ENCODE measurements at regions not wholly inside any gene's neighbourhood (a gene's known extent, or its start where the extent isn't known, plus 50 kb on each side); places are given as distances from the start of the nearest gene placed in this dataset.

GRCh38 chr12:93261505-93262094 lies 116.1 kb upstream of the NUDT4 start:
- ChIA-PET POLR2A (no interaction called here), RAD21 (ENCODE audit: low non-redundant PET in 1 of 2, low total read pairs in 2 of 2, uncharacterized antibody in 2 of 2, unreplicated experiment in 2 of 2) (no interaction called here), CTCF (no interaction called here)
- H3K4me3 ChIP-seq (replicated peaks in 1 of 2; ENCODE audit: low read depth in 1 of 2, low read length in 2 of 2), result no peak overlapping the region
- H3K27ac ChIP-seq (ENCODE audit: low read depth, low read length), result no peak overlapping the region
- intact Hi-C loops (cut with micrococcal nuclease), result no loop called here
- H3K9me2 ChIP-seq (ENCODE audit: insufficient read depth), result no peaks in the 10 kb centered on the region
- no peaks in the 10 kb centered on the region for H3K36me3 ChIP-seq (ENCODE audit: control insufficient read depth in 1 of 2, insufficient read depth in 2 of 2, low read length in 2 of 2)
- H2AFZ ChIP-seq (ENCODE audit: low read depth, low read length, poor library complexity, severe bottlenecking), result no peak overlapping the region
- no TSS peak for BruUV-seq (replicated peaks)
- no peak for TF ChIP-seq ZNF274 (IDR thresholded peaks at IDR 0.05; ENCODE audit: low read depth, low read length)
- no peak for TF ChIP-seq ZFX (IDR thresholded peaks at IDR 0.05)
- TF ChIP-seq EGR1 (IDR thresholded peaks at IDR 0.05; ENCODE audit: low read depth), result no peak
- TF ChIP-seq FOSL1 (IDR thresholded peaks at IDR 0.05; ENCODE audit: low read depth), result no peak
- TF ChIP-seq ZBTB33 (IDR thresholded peaks at IDR 0.05; ENCODE audit: extremely low read depth, insufficient replicate concordance, low read length), result no peak
- TF ChIP-seq CTCF (IDR thresholded peaks at IDR 0.05 in 2 of 3, conservative IDR thresholded peaks at IDR 0.05 in 1 of 3; ENCODE audit: borderline replicate concordance in 1 of 3, insufficient read depth in 1 of 3, low read depth in 2 of 3, low read length in 2 of 3), result no peak
- no peak for TF ChIP-seq CEBPB (IDR thresholded peaks at IDR 0.05; ENCODE audit: low read depth)
- no peak for TF ChIP-seq POLR2A (IDR thresholded peaks at IDR 0.05; ENCODE audit: borderline replicate concordance, extremely low read depth, insufficient read depth, insufficient read length)
- TF ChIP-seq YY1 (IDR thresholded peaks at IDR 0.05; ENCODE audit: extremely low read depth, insufficient replicate concordance, low read depth, low read length), result no peak
- TF ChIP-seq SRF (IDR thresholded peaks at IDR 0.05; ENCODE audit: low read depth), result no peak
- TF ChIP-seq RAD21 (IDR thresholded peaks at IDR 0.05; ENCODE audit: low read depth), result no peak
- TF ChIP-seq TCF7L2 (IDR thresholded peaks at IDR 0.05; ENCODE audit: borderline replicate concordance, extremely low read depth, insufficient read depth, insufficient read length), result no peak
- TF ChIP-seq ATF3 (IDR thresholded peaks at IDR 0.05), result no peak
- no peak for TF ChIP-seq EZH2phosphoT487 (IDR thresholded peaks at IDR 0.05; ENCODE audit: borderline replicate concordance)
- TF ChIP-seq EZH2 (IDR thresholded peaks at IDR 0.05), result no peak
- TF ChIP-seq CBX3 (IDR thresholded peaks at IDR 0.05; ENCODE audit: low read depth), result no peak
- no peak for TF ChIP-seq SP1 (IDR thresholded peaks at IDR 0.05; ENCODE audit: low read depth)
- TF ChIP-seq, protein P1, sequence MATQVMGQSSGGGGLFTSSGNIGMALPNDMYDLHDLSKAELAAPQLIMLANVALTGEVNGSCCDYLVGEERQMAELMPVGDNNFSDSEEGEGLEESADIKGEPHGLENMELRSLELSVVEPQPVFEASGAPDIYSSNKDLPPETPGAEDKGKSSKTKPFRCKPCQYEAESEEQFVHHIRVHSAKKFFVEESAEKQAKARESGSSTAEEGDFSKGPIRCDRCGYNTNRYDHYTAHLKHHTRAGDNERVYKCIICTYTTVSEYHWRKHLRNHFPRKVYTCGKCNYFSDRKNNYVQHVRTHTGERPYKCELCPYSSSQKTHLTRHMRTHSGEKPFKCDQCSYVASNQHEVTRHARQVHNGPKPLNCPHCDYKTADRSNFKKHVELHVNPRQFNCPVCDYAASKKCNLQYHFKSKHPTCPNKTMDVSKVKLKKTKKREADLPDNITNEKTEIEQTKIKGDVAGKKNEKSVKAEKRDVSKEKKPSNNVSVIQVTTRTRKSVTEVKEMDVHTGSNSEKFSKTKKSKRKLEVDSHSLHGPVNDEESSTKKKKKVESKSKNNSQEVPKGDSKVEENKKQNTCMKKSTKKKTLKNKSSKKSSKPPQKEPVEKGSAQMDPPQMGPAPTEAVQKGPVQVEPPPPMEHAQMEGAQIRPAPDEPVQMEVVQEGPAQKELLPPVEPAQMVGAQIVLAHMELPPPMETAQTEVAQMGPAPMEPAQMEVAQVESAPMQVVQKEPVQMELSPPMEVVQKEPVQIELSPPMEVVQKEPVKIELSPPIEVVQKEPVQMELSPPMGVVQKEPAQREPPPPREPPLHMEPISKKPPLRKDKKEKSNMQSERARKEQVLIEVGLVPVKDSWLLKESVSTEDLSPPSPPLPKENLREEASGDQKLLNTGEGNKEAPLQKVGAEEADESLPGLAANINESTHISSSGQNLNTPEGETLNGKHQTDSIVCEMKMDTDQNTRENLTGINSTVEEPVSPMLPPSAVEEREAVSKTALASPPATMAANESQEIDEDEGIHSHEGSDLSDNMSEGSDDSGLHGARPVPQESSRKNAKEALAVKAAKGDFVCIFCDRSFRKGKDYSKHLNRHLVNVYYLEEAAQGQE (IDR thresholded peaks at IDR 0.05; ENCODE audit: low read depth), result no peak
- TF ChIP-seq POLR2AphosphoS5 (IDR thresholded peaks at IDR 0.05; ENCODE audit: low read depth, low read length), result no peak
- no peak for TF ChIP-seq JUND (IDR thresholded peaks at IDR 0.05)
- no peak overlapping the region for H3K4me2 ChIP-seq (ENCODE audit: low read length)
- H3K4me1 ChIP-seq (ENCODE audit: control insufficient read depth in 1 of 2, insufficient read depth in 2 of 2, low read length in 2 of 2), result no peaks in the 10 kb centered on the region
- no peaks in the 10 kb centered on the region; the same call in 1 of the 2 replicates for H4K20me1 ChIP-seq (ENCODE audit: insufficient read depth)
- DNase-seq (ENCODE audit: low read depth, low spot score) (no peak), ATAC-seq (no peak)
- H3K79me2 ChIP-seq (ENCODE audit: insufficient read depth, low read length), result no peaks in the 10 kb centered on the region
- no peak overlapping the region for H3K9ac ChIP-seq (ENCODE audit: low read length)
- H3K27me3 ChIP-seq (ENCODE audit: insufficient read depth, low read length), result no peaks in the 10 kb centered on the region
- no peaks in the 10 kb centered on the region for H3K9me3 ChIP-seq (ENCODE audit: control insufficient read depth in 1 of 2, insufficient read depth in 1 of 2, low read depth in 1 of 2, low read length in 2 of 2)
